ENCODE measurements at regions not wholly inside any gene's neighbourhood (a gene's known extent, or its start where the extent isn't known, plus 50 kb on each side); places are given as distances from the start of the nearest gene placed in this dataset.

DNA sequence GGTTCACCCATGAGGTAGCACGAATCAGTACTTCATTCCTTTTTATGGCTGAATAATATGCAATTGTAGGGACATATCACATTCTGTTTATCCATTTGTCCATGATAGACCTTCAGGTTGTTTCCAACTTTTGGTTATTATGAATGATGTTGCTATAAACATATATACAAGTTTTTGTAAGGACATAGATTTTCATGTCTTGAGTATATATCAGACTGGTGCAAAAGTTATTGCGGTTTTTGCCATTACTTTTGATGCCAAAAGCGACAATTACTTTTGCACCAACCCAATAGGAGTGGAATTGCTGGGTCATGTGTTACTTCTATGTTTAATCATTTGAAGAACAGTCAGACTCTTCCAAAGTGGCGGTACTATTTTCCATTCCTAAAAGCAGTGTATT is 361.5 kb downstream of the RPS24 start:
- no peak overlapping the region for H3K9ac ChIP-seq (ENCODE audit: low read length)
- no peak for DNase-seq
- H3K4me2 ChIP-seq (replicated peaks; ENCODE audit: low read depth, low read length, poor library complexity, severe bottlenecking): no peak overlapping the region
- POLR2A ChIA-PET: no interaction called here
- CTCF ChIA-PET: no interaction called here
- intact Hi-C loops (cut with micrococcal nuclease): no loop called here
- no peak for TF ChIP-seq EZH2 (IDR thresholded peaks at IDR 0.05; ENCODE audit: borderline replicate concordance, insufficient read depth, low read depth, low read length, poor library complexity, severe bottlenecking)
- TF ChIP-seq, protein P1, sequence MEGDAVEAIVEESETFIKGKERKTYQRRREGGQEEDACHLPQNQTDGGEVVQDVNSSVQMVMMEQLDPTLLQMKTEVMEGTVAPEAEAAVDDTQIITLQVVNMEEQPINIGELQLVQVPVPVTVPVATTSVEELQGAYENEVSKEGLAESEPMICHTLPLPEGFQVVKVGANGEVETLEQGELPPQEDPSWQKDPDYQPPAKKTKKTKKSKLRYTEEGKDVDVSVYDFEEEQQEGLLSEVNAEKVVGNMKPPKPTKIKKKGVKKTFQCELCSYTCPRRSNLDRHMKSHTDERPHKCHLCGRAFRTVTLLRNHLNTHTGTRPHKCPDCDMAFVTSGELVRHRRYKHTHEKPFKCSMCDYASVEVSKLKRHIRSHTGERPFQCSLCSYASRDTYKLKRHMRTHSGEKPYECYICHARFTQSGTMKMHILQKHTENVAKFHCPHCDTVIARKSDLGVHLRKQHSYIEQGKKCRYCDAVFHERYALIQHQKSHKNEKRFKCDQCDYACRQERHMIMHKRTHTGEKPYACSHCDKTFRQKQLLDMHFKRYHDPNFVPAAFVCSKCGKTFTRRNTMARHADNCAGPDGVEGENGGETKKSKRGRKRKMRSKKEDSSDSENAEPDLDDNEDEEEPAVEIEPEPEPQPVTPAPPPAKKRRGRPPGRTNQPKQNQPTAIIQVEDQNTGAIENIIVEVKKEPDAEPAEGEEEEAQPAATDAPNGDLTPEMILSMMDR (IDR thresholded peaks at IDR 0.05): no peak
- no peaks in the 10 kb centered on the region for H3K36me3 ChIP-seq (replicated peaks in 1 of 2; ENCODE audit: control extremely low read depth in 1 of 2, control insufficient read depth in 1 of 2, extremely low read depth in 1 of 2, insufficient read depth in 2 of 2, low read length in 1 of 2)
- H3K4me3 Mint-ChIP-seq: no peak overlapping the region
- ATAC-seq (ENCODE audit: low read depth): no peak
- peaks cover 0 to 4% (median 0%) of the 10 kb centered on the region in 4 experiments for H3K27me3 ChIP-seq (replicated peaks in 1 of 4; ENCODE audit: control extremely low read depth in 1 of 4, control insufficient read depth in 3 of 4, insufficient read depth in 4 of 4, low read length in 3 of 4)
- H3K9me3 ChIP-seq (ENCODE audit: control extremely low read depth in 1 of 3, control insufficient read depth in 2 of 3, insufficient read depth in 1 of 3, low read length in 2 of 3): no peaks in the 10 kb centered on the region
- H2AFZ ChIP-seq (ENCODE audit: insufficient read depth, low read depth, low read length, poor library complexity, severe bottlenecking): no peak overlapping the region
- H3K4me3 ChIP-seq (ENCODE audit: control extremely low read depth in 1 of 5, extremely low read depth in 1 of 5, insufficient read depth in 1 of 5, low read depth in 2 of 5, low read length in 4 of 5): no peak overlapping the region
- no peaks in the 10 kb centered on the region for H3K9me3 Mint-ChIP-seq (ENCODE audit: insufficient read depth)
- peaks cover 4% of the 10 kb centered on the region for H3K27me3 Mint-ChIP-seq
- H4K20me1 ChIP-seq (ENCODE audit: control insufficient read depth, insufficient read depth, low read length, poor library complexity, severe bottlenecking): no peaks in the 10 kb centered on the region
- H3K27ac Mint-ChIP-seq: no peak overlapping the region
- H3K4me1 ChIP-seq (ENCODE audit: control insufficient read depth in 2 of 2, insufficient read depth in 2 of 2, low read length in 2 of 2): no peaks in the 10 kb centered on the region
- WGBS (ENCODE audit: insufficient coverage): no CpG with 5 or more reads among the region's 4 CpGs
- no peaks in the 10 kb centered on the region for H3K4me1 Mint-ChIP-seq
- H3K79me2 ChIP-seq (ENCODE audit: control insufficient read depth, insufficient read depth, low read length): no peaks in the 10 kb centered on the region
- no peak overlapping the region for H3K27ac ChIP-seq (ENCODE audit: low read length in 2 of 2)

DNA sequence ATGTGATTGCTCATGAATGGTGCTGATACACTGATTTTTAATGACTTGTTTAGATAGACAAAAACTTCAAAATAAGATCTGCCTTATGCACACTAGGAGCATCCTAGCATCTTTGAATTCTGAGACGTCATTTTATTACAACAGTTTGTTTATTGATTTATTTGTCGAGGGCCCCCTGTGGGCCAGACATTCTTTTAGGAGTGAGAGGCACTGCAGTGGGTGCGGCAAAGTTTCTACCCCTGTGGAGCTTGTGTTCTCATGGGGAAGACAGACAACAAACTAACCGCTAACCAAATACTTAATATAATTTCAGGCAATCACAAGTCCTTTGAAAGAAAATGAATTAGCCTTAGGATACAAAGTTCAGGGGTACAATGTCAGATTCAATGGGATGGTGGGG is 363.1 kb downstream of the RPS24 start:
- Mint-ChIP-seq H3K27me3 (peaks cover 4% of the 10 kb centered on the region), H3K4me3 (no peak overlapping the region), H3K4me1 (no peaks in the 10 kb centered on the region), H3K9me3 (ENCODE audit: insufficient read depth) (no peaks in the 10 kb centered on the region), H3K27ac (no peak overlapping the region)
- POLR2A ChIA-PET: no interaction called here
- Histone ChIP-seq H3K9me3 (ENCODE audit: control extremely low read depth in 1 of 3, control insufficient read depth in 2 of 3, insufficient read depth in 1 of 3, low read length in 2 of 3) (no peaks in the 10 kb centered on the region), H4K20me1 (ENCODE audit: control insufficient read depth, insufficient read depth, low read length, poor library complexity, severe bottlenecking) (no peaks in the 10 kb centered on the region), H3K4me2 (replicated peaks; ENCODE audit: low read depth, low read length, poor library complexity, severe bottlenecking) (no peak overlapping the region), H3K4me1 (ENCODE audit: control insufficient read depth in 2 of 2, insufficient read depth in 2 of 2, low read length in 2 of 2) (no peaks in the 10 kb centered on the region), H2AFZ (ENCODE audit: insufficient read depth, low read depth, low read length, poor library complexity, severe bottlenecking) (no peak overlapping the region), H3K79me2 (ENCODE audit: control insufficient read depth, insufficient read depth, low read length) (no peaks in the 10 kb centered on the region), H3K4me3 (ENCODE audit: control extremely low read depth in 1 of 5, extremely low read depth in 1 of 5, insufficient read depth in 1 of 5, low read depth in 2 of 5, low read length in 4 of 5) (no peak overlapping the region), H3K36me3 (replicated peaks in 1 of 2; ENCODE audit: control extremely low read depth in 1 of 2, control insufficient read depth in 1 of 2, extremely low read depth in 1 of 2, insufficient read depth in 2 of 2, low read length in 1 of 2) (no peaks in the 10 kb centered on the region), H3K27me3 (replicated peaks in 1 of 4; ENCODE audit: control extremely low read depth in 1 of 4, control insufficient read depth in 3 of 4, insufficient read depth in 4 of 4, low read length in 3 of 4) (peaks cover 0 to 4% (median 0%) of the 10 kb centered on the region in 4 experiments), H3K27ac (ENCODE audit: low read length in 2 of 2) (no peak overlapping the region), H3K9ac (ENCODE audit: low read length) (no peak overlapping the region)
- DNase-seq: no peak
- intact Hi-C loops (cut with micrococcal nuclease): no loop called here
- TF ChIP-seq EZH2 (IDR thresholded peaks at IDR 0.05; ENCODE audit: borderline replicate concordance, insufficient read depth, low read depth, low read length, poor library complexity, severe bottlenecking): no peak
- TF ChIP-seq, protein P1 (IDR thresholded peaks at IDR 0.05): no peak
- CTCF ChIA-PET: no interaction called here
- no peak for ATAC-seq (ENCODE audit: low read depth)
- WGBS (ENCODE audit: insufficient coverage): 100% methylated on average over 2 of the region's 4 CpGs
